KOPT-K1 (cell line): ENCODE measurements at regions not wholly inside any gene's neighbourhood (a gene's known extent, or its start where the extent isn't known, plus 50 kb on each side); places are given as distances from the start of the nearest gene placed in this dataset.

ENCODE experiments used
- H3K27ac ChIP-seq: fragments of 200-600 bp; sonication (generic); 2 replicates; pipeline ENCODE4 v1.5.1; 2016; ENCODE audit warnings: antibody characterized with exemption, mild to moderate bottlenecking, low read depth, low read length; ENCODE audit not compliant: poor library complexity, severe bottlenecking
- H3K36me3 ChIP-seq: fragments of 200-600 bp; sonication (generic); 2 replicates; pipeline ENCODE4 v1.5.1; 2017; ENCODE audit warnings: antibody characterized with exemption, mild to moderate bottlenecking, low read length, moderate library complexity; ENCODE audit not compliant: insufficient read depth
- H3K9me3 ChIP-seq: fragments of 200-600 bp; sonication (generic); 2 replicates; pipeline ENCODE4 v1.5.1; 2017; ENCODE audit warnings: antibody characterized with exemption, low read length, mild to moderate bottlenecking; ENCODE audit not compliant: insufficient read depth, poor library complexity, severe bottlenecking

DNA sequence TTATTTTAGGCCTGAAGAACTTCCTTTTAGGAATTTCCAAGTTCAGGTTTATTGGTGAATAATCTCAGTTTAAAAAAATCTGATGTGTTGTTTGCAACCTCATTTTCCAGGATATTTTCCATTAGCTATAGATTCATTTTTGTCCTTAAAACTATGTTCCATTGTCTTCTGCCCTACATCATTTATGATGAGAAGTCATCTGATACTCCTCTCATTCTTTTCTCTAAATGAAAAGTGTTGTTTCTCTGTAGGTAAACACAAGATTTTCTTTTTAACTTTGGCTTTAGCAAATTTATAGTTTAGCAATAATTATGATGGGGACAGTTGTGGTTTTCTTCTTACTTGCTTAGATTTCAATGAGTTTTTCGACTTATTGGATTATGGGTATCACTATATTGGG is 427.3 kb downstream of the DCDC2C start:
- Histone ChIP-seq H3K27ac (no peak overlapping the region), H3K36me3 (no peaks in the 10 kb centered on the region), H3K9me3 (peaks cover 6% of the 10 kb centered on the region)

DNA sequence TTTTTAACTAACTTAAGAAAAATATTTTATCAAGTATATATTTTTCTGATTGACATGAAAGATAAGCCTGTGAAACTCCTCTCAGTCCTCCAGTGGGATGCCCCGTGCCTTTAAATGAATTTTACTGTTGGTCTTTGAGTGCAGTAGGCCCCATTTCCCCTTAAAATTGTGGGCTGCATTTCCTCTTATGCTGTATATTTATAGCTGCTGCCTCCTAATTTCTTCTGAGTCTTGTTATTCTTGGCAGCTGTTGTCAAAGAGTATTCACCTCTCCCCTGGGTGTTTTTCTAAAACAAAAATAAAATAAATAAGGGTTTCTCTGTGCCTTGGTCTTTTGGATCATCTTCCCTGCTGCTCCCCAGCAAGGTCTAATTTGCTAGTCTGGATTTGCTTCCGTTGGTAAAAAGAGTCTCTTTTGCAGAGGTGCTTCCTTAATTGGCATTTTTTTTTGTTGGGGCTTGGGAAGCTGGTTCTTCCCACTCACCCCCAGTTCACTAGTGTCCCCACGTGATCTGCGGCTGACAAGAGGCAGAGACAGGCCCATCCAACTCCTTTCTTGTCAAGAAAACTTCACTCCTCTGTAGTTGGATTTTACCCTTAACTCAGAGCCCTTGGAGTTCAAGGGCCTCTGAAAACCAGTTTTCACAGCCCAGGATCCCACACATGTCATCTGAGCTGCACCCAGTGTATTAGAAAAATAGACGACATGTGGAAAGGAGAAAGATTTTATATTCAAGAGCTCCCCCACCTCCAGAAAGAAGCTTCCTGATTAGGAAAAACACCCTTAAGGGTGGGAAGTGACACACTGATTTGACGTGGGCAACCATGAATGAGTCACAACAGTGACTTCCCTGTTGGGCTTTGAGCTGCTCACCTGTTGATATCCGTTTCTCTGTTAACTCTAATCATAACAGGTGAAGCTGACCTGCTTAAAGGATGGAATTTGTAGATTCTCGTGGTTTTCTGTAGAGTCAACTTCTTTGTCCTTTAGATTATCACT is 431.5 kb downstream of the DCDC2C start:
- Histone ChIP-seq H3K36me3 (no peaks in the 10 kb centered on the region), H3K27ac (no peak overlapping the region), H3K9me3 (peaks cover 6% of the 10 kb centered on the region)

DNA sequence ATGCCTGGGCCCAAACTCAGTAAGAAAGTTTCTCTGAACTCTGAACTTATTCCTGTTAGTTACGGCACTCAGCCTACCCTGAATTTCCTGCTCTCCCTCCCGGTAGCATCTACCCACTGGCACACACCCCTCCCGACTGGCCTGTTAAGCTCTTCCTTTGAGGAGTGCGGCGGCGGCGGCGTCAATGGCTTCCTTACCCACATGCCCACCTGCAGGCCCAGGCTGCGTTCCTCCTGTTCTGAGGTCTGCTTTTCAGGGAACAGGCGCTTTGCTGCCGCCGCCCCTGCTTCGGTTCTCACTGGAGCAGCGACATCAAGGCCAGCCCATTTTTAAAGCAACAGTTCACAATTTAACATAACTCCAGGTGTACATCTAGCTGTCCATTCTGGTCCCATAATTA is 432.4 kb downstream of the DCDC2C start:
- no peaks in the 10 kb centered on the region for H3K36me3 ChIP-seq
- no peak overlapping the region for H3K27ac ChIP-seq
- H3K9me3 ChIP-seq: peaks cover 4% of the 10 kb centered on the region

DNA sequence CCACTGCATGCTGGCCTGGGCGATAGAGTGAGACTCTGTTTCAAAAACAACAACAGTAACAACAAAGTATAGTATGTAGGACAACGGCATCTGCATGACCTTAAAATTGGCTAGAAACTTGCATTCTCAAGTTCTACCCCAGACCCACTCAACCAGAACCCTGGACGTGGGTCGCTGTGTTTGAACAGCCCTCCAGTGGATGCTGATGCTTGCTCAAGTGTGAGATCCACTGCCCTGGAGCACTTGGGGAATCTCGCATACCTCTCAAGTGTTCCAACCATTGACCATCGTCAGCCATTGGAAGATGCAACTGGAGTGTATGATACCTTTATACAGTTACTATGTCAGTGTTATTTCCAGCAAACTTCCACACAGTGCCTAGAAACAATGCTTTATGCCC is 435.9 kb downstream of the DCDC2C start:
- Histone ChIP-seq H3K36me3 (no peaks in the 10 kb centered on the region), H3K27ac (no peak overlapping the region), H3K9me3 (no peaks in the 10 kb centered on the region)

DNA sequence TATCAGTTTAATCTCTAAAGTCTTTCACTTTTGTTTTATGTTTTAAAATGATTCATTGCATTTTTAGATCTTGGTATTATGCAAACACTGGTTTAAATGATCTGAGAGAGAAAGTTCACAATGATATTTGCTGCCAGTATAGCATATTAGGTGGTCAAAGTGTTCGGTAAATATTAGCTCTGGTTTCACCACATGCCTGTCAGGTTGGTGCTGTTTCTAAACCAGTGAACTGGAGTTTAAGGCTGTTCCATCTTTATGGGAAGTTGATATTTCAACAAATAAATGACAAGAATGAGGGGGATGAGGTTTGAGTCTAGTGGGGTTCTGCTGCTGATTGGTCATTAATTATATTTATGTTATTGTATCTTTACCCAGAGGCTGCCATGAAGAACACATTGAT is 436.4 kb downstream of the DCDC2C start:
- Histone ChIP-seq H3K36me3 (no peaks in the 10 kb centered on the region), H3K27ac (no peak overlapping the region), H3K9me3 (no peaks in the 10 kb centered on the region)

DNA sequence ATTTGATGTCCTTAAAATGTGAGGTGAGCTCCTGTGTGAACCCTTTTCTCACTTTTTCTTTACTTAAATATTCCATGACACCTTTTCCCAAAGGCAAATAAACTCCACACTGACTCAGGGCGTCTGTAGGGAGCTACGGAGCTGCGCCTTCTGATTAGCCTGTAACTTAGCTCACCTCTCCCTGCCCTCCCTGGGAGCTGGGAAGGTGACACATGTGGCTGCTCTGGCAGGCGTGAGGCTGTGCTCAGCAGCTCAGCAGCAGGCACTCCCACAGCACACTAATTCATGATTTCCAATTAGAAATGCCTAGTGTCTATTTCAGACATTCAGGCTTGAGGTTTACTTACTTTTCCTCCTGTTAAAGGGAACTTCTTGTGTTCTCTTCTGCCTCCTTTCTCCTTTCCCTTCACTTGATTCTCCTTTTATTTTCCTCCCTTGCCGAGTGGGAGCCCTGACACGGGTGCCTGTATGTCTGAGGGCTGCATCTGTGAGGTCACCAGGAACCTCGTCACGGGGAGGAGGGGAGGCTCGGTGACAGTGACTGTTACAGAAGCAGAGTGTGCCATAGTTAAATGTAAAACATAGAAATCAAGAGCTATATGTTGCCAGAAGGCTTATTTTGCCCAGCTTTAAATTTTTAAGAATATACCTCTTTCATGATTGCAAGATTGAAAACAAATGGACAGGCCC is 437.1 kb downstream of the DCDC2C start:
- Histone ChIP-seq H3K36me3 (no peaks in the 10 kb centered on the region), H3K9me3 (no peaks in the 10 kb centered on the region), H3K27ac (no peak overlapping the region)

DNA sequence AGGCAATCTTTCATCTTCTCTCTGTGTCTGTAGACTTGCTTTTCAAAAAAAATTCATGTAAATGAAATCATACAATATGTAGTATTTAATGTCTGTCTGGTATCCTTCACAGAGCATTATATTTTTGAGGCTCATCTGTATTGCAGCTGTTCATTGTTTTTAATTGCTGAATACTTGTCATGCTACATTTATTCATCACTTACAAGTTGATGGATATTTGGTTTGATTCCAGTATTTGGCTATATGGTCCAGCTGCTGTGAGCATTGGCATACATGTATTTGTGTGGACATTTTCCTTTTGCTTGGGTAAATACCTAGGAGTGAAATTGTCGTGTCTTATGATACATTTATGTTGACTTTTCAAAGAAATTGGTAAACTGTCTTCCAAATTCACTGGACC is 441.4 kb downstream of the DCDC2C start:
- H3K27ac ChIP-seq: no peak overlapping the region
- H3K9me3 ChIP-seq: no peaks in the 10 kb centered on the region
- H3K36me3 ChIP-seq: no peaks in the 10 kb centered on the region

DNA sequence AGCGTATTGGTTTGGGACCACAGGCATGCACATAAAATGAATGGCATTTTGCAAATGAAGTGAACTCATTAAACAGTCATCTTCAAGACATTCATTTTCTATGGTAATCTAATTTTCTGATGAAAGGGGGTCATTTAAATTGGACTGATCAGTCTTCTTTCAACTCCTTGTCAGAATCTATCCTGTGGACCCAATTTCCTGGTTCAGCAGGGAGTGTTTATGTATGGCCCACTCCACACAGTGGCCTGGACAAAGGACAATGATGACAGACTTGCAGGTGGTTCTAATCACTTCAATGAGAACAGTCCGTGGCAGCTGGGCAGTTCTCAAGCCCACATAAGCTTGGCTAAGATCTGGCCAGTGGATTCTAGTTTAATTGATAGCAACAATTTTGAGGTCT is 448.1 kb downstream of the DCDC2C start:
- Histone ChIP-seq H3K36me3 (no peaks in the 10 kb centered on the region), H3K27ac (no peak overlapping the region), H3K9me3 (no peaks in the 10 kb centered on the region)

DNA sequence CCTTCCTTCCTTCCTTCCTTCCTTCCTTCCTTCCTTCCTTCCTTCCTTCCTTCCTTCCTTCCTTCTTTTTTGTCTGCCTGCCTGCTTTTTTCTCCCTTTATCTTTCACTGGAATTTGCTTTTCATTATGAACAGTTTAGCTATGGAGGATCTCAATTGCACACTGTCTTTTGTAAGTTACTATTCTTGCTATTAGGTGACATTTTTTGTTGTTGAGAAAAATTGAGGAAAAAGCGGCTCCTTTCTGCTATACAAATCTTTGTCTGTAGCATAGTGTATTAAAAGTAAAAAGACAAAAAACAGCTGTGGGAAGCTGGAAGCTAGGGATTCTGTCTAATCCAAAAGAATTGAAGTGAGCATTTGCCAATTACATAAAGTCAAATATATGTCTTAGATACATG is 448.7 kb downstream of the DCDC2C start:
- no peaks in the 10 kb centered on the region for H3K9me3 ChIP-seq
- H3K36me3 ChIP-seq: no peaks in the 10 kb centered on the region
- H3K27ac ChIP-seq: no peak overlapping the region

DNA sequence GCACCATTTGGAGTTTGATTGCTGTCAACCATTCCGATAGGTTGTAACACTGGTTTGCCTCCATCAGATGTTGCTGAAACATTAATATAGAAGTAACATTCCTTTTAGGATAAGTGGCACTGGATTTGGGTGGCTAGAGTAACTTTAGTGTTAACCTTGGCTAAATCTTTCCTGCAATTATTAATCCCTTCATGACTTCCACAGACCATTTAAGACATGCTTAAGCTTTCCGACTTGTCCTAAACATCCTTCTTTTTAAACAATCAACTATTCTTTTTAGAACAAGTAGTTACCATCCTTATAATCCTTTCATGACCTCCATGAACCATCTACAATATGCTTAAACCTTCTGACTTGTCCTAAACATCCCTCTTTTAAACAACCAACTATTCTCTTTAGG is 465.5 kb downstream of the DCDC2C start:
- H3K27ac ChIP-seq: no peak overlapping the region
- H3K36me3 ChIP-seq: no peaks in the 10 kb centered on the region
- peaks cover 38% of the 10 kb centered on the region for H3K9me3 ChIP-seq

DNA sequence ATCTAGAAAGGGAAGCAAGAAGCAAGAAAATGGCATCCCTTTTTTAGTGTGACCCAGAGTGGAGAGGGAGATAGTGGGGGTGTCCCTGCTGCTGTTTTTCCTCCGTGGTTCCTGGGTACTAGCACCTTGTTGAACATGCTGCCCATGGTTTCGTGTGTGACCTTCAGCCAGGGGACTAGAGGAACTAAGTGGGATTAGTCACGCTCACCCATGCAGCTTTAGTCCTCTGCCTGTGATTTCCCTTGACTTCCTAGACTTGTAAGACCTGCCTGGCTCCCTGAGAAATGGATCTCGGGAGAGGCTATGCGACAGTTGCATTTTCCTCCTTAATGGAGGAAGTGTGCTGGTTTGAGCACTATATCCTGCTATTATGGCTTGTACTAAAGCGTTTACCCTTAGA is 471.4 kb downstream of the DCDC2C start:
- H3K27ac ChIP-seq: no peak overlapping the region
- H3K9me3 ChIP-seq: peaks cover 41% of the 10 kb centered on the region
- H3K36me3 ChIP-seq: no peaks in the 10 kb centered on the region

DNA sequence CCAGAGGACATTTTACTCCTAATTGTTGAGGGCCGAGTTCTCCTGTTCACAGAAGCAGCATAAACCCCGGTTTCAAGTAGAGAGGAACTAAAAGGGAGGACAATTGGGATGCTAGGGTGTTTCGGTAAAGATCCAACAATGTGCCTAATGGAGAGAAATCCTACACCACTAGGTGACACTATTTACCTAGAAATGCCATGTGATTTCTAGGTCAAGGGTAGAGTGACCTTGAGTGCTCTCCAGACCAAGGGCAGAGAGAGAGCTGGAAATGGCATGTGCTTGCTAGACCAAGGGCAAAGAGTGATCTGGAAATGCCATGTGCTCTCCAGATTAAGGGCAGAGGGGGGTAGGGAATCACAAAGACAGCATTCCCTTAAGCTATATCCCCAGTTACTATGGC is 472.0 kb downstream of the DCDC2C start:
- Histone ChIP-seq H3K27ac (no peak overlapping the region), H3K9me3 (peaks cover 36% of the 10 kb centered on the region)

DNA sequence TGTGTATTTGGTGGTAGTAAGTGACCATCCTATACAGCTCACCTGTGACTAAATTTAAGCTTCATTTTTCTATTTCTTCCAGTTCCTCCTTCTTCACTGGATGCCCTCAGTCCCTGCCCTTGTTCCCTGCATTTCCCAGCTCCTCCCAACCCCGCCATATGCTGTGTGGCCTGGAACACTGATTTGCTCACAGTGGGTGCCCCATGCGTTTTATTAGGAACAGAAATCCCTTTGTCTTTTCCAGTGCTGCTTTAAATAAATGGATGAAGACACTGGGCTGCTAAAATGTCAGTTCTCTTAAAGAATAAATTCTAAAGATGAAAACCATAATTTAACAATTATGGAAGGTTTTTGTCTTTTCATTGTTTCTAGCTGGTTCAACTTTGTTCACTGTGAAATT is 477.3 kb downstream of the DCDC2C start:
- Histone ChIP-seq H3K27ac (no peak overlapping the region), H3K9me3 (peaks cover 11% of the 10 kb centered on the region), H3K36me3 (no peaks in the 10 kb centered on the region)

More for the DNA sequence above, 472.0 kb downstream of the DCDC2C start:
- H3K36me3 ChIP-seq: no peaks in the 10 kb centered on the region

DNA sequence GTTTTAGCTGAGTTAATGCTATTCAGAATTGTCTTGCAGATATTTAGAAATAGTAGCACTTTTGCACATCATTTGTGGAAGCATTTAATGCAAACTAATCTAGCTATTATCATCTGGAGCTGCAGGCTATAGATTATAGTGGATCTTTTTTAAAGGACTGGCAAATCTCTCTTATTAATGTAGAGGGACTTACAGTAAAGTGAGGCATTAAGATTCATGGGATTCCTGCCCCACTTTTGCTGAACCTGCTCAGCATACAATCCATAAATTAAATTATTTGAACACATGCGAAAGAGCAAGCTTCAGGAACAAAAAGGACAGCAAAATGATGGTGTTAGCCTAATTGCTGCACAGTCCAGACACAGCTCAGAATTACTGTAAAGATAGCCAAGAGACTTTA is 477.7 kb downstream of the DCDC2C start:
- Histone ChIP-seq H3K36me3 (no peaks in the 10 kb centered on the region), H3K9me3 (peaks cover 6% of the 10 kb centered on the region), H3K27ac (no peak overlapping the region)

DNA sequence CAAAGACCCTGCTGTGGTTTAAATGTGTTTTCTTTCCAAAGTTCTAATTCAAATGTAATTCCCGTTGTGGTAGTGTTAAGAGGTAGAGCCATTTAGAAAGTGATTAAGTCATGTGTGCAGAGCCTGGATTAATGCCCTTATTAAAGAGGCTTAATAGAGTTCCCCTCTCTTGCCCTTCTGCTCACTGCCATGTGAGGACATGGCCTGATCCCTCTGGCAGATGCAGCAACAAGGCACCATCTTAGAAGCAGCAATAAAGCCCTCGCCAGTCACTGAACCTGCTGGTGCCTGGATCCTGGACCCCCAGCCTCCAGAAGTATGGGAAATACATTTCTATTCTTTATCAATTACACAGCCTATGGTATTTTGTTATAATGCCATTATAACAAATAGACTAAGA is 485.2 kb downstream of the DCDC2C start:
- Histone ChIP-seq H3K27ac (no peak overlapping the region), H3K9me3 (peaks cover 8% of the 10 kb centered on the region), H3K36me3 (no peaks in the 10 kb centered on the region)
